ENCODE measurements at regions not wholly inside any gene's neighbourhood (a gene's known extent, or its start where the extent isn't known, plus 50 kb on each side); places are given as distances from the start of the nearest gene placed in this dataset.
"Not testable (repeated sequence)": the region's sequence is repeated elsewhere in the genome, so short reads cannot be mapped to it uniquely, and the experiment has no call there.

GRCh38 chr7:67359900-67360299, 363.3 kb downstream of the TYW1 start:
- Histone ChIP-seq H3K36me3 (peaks cover 13 to 31% (median 21%) of the 10 kb centered on the region in 11 experiments; a peak in 19 of 22 replicates), H3K9ac (no peak overlapping the region), H3K27ac (no peak overlapping the region), H4K20me1 (no peaks in the 10 kb centered on the region), H3K4me2 (no peak overlapping the region), H3K4me3 (no peak overlapping the region), H3K27me3 (no peaks in the 10 kb centered on the region), H3K4me1 (peaks cover 0 to 9% (median 0%) of the 10 kb centered on the region in 10 experiments; a peak in 5 of 20 replicates), H3K9me3 (replicated peaks in 1 of 11) (peaks cover 22 to 39% (median 27%) of the 10 kb centered on the region in 11 experiments)
- no peak for TF ChIP-seq Cebpa-rat (IDR thresholded peaks at IDR 0.05)

GRCh38 chr7:67361150-67361549, 364.5 kb downstream of the TYW1 start:
- Histone ChIP-seq H3K9me3 (replicated peaks in 1 of 11) (peaks cover 22 to 36% (median 24%) of the 10 kb centered on the region in 11 experiments), H3K36me3 (peaks cover 10 to 22% (median 18%) of the 10 kb centered on the region in 11 experiments; a peak in 19 of 22 replicates), H3K27ac (no peak overlapping the region), H3K4me3 (no peak overlapping the region), H3K9ac (no peak overlapping the region), H3K4me2 (peak overlapping the region in 1 of 11 experiments; percentile 28; a peak in 1 of 22 replicates), H4K20me1 (no peaks in the 10 kb centered on the region), H3K27me3 (no peaks in the 10 kb centered on the region), H3K4me1 (peaks cover 0 to 12% (median 4%) of the 10 kb centered on the region in 10 experiments; a peak in 13 of 20 replicates)
- no peak for TF ChIP-seq Cebpa-rat (IDR thresholded peaks at IDR 0.05)

GRCh38 chr7:67364441-67365017, 367.9 kb downstream of the TYW1 start:
- Histone ChIP-seq H4K20me1 (no peaks in the 10 kb centered on the region), H3K4me3 (no peak overlapping the region), H3K36me3 (peaks cover 0 to 3% (median 0%) of the 10 kb centered on the region in 11 experiments; a peak in 3 of 22 replicates), H3K9ac (no peak overlapping the region), H3K9me3 (replicated peaks in 1 of 11) (peaks cover 0 to 14% (median 0%) of the 10 kb centered on the region in 11 experiments; a peak in 5 of 22 replicates), H3K27me3 (no peaks in the 10 kb centered on the region), H3K27ac (no peak overlapping the region), H3K4me1 (peaks cover 0 to 17% (median 10%) of the 10 kb centered on the region in 10 experiments; a peak in 13 of 20 replicates), H3K4me2 (no peak overlapping the region)
- no peak for TF ChIP-seq Cebpa-rat (IDR thresholded peaks at IDR 0.05)

- H3K9me3 ChIP-seq (replicated peaks in 1 of 11): peaks cover 0 to 21% (median 8%) of the 10 kb centered on the region in 11 experiments; a peak in 13 of 22 replicates
- H3K4me3 ChIP-seq: no peak overlapping the region
- H3K36me3 ChIP-seq: no peaks in the 10 kb centered on the region
- H3K27me3 ChIP-seq: no peaks in the 10 kb centered on the region
- TF ChIP-seq Cebpa-rat (IDR thresholded peaks at IDR 0.05): no peak
- no peaks in the 10 kb centered on the region for H4K20me1 ChIP-seq
- no peak overlapping the region for H3K27ac ChIP-seq
- H3K9ac ChIP-seq: no peak overlapping the region
- H3K4me1 ChIP-seq: peaks cover 0 to 3% (median 0%) of the 10 kb centered on the region in 10 experiments; a peak in 6 of 20 replicates
- H3K4me2 ChIP-seq: no peak overlapping the region
Observed at GRCh38 chr7:67371429-67372305, 375.0 kb downstream of the TYW1 start.

- H3K36me3 ChIP-seq, H3K4me1 ChIP-seq, H3K9ac ChIP-seq, H3K4me2 ChIP-seq, H4K20me1 ChIP-seq, H3K27me3 ChIP-seq, H3K27ac ChIP-seq, H3K4me3 ChIP-seq: not testable (repeated sequence)
- H3K9me3 ChIP-seq (replicated peaks in 1 of 11): peaks cover 0 to 10% (median 8%) of the 10 kb centered on the region in 11 experiments; a peak in 13 of 22 replicates
Observed at GRCh38 chr7:67373389-67373788, 376.8 kb downstream of the TYW1 start.

GRCh38 chr7:67375427-67375826, 378.8 kb downstream of the TYW1 start:
- no peaks in the 10 kb centered on the region for H3K36me3 ChIP-seq
- no peak overlapping the region for H3K9ac ChIP-seq
- peaks cover 0 to 10% (median 8%) of the 10 kb centered on the region in 11 experiments; a peak in 13 of 22 replicates for H3K9me3 ChIP-seq (replicated peaks in 1 of 11)
- no peak overlapping the region for H3K4me2 ChIP-seq
- H3K4me1 ChIP-seq: peaks cover 0 to 4% (median 0%) of the 10 kb centered on the region in 10 experiments; a peak in 2 of 20 replicates
- no peak overlapping the region for H3K27ac ChIP-seq
- H3K27me3 ChIP-seq: no peaks in the 10 kb centered on the region
- H4K20me1 ChIP-seq: no peaks in the 10 kb centered on the region
- no peak for TF ChIP-seq Cebpa-rat (IDR thresholded peaks at IDR 0.05)
- no peak overlapping the region for H3K4me3 ChIP-seq

GRCh38 chr7:67377939-67378862, 381.6 kb downstream of the TYW1 start:
- no peak overlapping the region for H3K4me3 ChIP-seq
- H4K20me1 ChIP-seq: no peaks in the 10 kb centered on the region
- H3K9ac ChIP-seq: no peak overlapping the region
- no peaks in the 10 kb centered on the region for H3K36me3 ChIP-seq
- no peaks in the 10 kb centered on the region for H3K27me3 ChIP-seq
- no peak overlapping the region for H3K27ac ChIP-seq
- H3K4me2 ChIP-seq: peak overlapping the region in 1 of 11 experiments; percentile 11; a peak in 1 of 22 replicates
- no peak for TF ChIP-seq Cebpa-rat (IDR thresholded peaks at IDR 0.05)
- peaks cover 0 to 10% (median 8%) of the 10 kb centered on the region in 11 experiments; a peak in 13 of 22 replicates for H3K9me3 ChIP-seq (replicated peaks in 1 of 11)
- H3K4me1 ChIP-seq: peaks cover 0 to 4% (median 0%) of the 10 kb centered on the region in 10 experiments; a peak in 2 of 20 replicates

GRCh38 chr7:67380326-67380725, 383.7 kb downstream of the TYW1 start:
- Histone ChIP-seq H3K9ac (no peak overlapping the region), H3K27me3 (no peaks in the 10 kb centered on the region), H3K27ac (no peak overlapping the region), H3K4me3 (no peak overlapping the region), H3K4me1 (peaks cover 0 to 4% (median 0%) of the 10 kb centered on the region in 10 experiments; a peak in 2 of 20 replicates), H4K20me1 (no peaks in the 10 kb centered on the region), H3K4me2 (no peak overlapping the region), H3K9me3 (replicated peaks in 1 of 11) (peaks cover 0 to 5% (median 3%) of the 10 kb centered on the region in 11 experiments; a peak in 11 of 22 replicates), H3K36me3 (no peaks in the 10 kb centered on the region)
- TF ChIP-seq Cebpa-rat (IDR thresholded peaks at IDR 0.05): no peak

Data from BLaER1 treated with 17β-estradiol and CSF1 and Interleukin-3, amounts not matched to agents 10 nM and 100 nM (cell line).